Kidney epithelial cell (primary cell): ENCODE measurements at regions not wholly inside any gene's neighbourhood (a gene's known extent, or its start where the extent isn't known, plus 50 kb on each side); places are given as distances from the start of the nearest gene placed in this dataset.
"Not testable (repeated sequence)": the region's sequence is repeated elsewhere in the genome, so short reads cannot be mapped to it uniquely, and the experiment has no call there.

Experiments
- DNase-seq: peaks from one replicate; pipeline ENCODE4 v3.0.0-alpha.2; 2010; ENCODE audit warnings: low read depth
- H3K27me3 ChIP-seq: 2 replicates; pipeline ENCODE4 v1.6.0; 2011; ENCODE audit warnings: low read length; ENCODE audit not compliant: control insufficient read depth, insufficient read depth
- H3K36me3 ChIP-seq: 2 replicates; pipeline ENCODE4 v1.5.1; 2011; ENCODE audit warnings: low read length; ENCODE audit not compliant: control insufficient read depth, insufficient read depth
- H3K4me3 ChIP-seq: 2 replicates; pipeline ENCODE4 v1.5.1; 2011; ENCODE audit warnings: low read depth, mild to moderate bottlenecking, control low read depth, low read length
- TF ChIP-seq, protein P1 (sequence below): IDR thresholded peaks from 2 replicates; pipeline ENCODE4 v1.5.1; 2011; ENCODE audit warnings: mild to moderate bottlenecking, moderate library complexity, low read length, control low read depth, inconsistent platforms; ENCODE audit not compliant: insufficient read depth, poor library complexity, severe bottlenecking

DNA sequence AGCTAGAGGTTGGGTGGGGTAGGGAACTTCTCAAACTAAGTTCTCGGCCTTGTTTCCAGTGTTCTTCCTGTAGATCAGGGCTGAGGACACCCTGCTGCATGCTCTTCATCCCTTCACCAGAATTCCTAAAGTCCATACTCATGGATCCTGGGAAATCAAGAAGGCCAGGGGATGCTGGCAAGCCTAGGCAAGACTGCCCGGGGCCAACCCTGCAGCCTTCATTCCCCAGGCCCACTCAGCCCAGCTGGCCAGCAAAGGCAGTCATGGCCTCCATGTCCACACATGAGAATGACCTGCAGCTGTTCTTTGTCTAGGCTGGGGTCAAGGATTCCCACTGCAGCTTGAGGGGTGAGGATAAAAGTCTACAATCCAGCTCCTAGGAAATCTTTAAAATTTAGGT is 109.3 kb upstream of the ETV6 start:
- no peaks in the 10 kb centered on the region for H3K27me3 ChIP-seq
- DNase-seq: no peak
- TF ChIP-seq, protein P1, sequence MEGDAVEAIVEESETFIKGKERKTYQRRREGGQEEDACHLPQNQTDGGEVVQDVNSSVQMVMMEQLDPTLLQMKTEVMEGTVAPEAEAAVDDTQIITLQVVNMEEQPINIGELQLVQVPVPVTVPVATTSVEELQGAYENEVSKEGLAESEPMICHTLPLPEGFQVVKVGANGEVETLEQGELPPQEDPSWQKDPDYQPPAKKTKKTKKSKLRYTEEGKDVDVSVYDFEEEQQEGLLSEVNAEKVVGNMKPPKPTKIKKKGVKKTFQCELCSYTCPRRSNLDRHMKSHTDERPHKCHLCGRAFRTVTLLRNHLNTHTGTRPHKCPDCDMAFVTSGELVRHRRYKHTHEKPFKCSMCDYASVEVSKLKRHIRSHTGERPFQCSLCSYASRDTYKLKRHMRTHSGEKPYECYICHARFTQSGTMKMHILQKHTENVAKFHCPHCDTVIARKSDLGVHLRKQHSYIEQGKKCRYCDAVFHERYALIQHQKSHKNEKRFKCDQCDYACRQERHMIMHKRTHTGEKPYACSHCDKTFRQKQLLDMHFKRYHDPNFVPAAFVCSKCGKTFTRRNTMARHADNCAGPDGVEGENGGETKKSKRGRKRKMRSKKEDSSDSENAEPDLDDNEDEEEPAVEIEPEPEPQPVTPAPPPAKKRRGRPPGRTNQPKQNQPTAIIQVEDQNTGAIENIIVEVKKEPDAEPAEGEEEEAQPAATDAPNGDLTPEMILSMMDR: no peak
- H3K36me3 ChIP-seq: no peaks in the 10 kb centered on the region
- H3K4me3 ChIP-seq: no peak overlapping the region

DNA sequence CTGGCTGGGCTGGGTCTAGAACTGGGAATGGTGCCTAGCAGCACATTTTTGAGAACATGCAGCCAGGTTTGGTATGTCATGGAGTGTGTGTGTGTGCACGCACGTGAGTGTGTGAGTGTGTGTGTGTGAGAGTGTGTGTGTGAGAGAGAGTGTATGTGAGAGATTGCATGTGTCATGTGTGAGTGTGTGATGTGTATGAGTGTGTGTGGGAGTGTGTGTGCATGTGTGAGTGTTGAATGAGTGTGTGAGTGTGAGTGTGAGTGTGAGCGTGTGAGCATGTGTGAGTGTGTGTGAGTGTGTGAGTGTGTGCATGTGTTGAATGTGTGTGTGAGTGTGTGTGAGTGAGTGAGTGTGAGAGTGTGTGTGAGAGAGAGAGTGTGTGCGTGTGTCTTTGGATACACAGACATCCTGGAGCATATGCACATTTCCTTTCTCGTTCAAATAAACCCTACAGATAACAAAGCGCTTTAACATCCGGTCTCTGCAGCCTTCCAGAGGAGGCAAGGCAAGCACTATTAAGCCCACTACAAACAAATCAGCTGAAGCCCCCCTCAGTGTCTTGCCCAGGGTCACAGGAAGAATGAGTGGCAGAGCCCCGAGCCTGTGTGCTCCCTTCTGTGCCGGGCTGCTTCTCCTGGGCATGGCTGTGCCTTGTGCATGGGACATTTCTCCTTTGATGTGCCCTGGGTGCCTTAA is 108.7 kb upstream of the ETV6 start:
- DNase-seq: no peak
- TF ChIP-seq, protein P1: no peak
- Histone ChIP-seq H3K36me3 (no peaks in the 10 kb centered on the region), H3K4me3 (no peak overlapping the region), H3K27me3 (no peaks in the 10 kb centered on the region)

DNA sequence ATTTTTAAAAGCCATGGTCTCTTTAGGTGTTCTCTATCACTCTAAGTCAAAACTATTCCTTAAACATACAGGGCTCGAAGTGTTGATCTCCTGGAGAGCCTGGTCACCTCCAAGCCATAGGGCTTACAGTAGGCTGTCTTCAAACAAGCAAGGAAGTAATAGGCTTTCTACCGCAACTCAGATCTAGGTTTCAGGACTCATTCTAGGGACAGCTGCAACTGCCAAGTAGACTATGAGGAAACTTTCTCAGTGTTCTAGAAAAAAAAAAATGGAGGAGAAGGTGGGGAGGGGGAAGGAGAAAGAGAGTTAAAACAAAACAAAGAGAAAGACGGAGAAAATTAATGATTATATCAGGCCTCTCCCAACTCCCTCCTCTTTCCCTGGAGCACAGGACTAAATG is 106.9 kb upstream of the ETV6 start:
- Histone ChIP-seq H3K4me3 (no peak overlapping the region), H3K27me3 (no peaks in the 10 kb centered on the region), H3K36me3 (no peaks in the 10 kb centered on the region)
- TF ChIP-seq, protein P1: no peak
- no peak for DNase-seq

DNA sequence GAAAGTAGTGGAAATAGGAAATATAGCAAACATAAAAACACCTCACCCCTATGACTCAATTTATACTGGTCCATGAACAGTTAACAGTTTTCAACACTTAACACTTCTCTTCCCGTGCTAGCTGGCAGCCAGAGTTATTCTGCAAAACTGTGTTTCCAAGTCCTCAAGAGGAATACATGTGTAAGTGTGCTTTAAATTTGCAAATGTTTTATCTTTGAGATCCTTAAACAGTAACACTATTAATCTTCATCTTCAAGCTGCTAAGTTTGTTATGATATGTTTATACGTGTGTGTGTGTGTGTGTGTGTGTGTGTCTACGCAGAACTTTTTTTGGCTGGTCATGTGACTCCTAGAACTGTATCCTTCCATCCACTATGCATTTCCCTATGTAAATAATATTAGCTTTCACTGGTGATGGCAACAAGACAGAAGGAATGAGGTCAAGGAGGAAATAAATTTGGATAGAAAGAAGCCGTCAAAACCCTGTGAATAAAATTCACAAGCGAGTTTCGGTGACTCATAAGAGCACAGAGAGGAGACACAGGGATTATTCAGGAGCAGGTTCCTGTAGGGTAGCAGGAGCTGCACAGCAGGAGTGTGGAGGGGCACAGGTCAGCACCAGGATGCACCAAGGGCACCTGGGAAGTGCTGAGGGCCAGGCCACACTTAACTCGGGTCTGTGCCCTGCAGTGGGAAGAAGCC is 105.9 kb upstream of the ETV6 start:
- TF ChIP-seq, protein P1: no peak
- Histone ChIP-seq H3K27me3 (no peaks in the 10 kb centered on the region), H3K36me3 (no peaks in the 10 kb centered on the region), H3K4me3 (no peak overlapping the region)
- DNase-seq: no peak

DNA sequence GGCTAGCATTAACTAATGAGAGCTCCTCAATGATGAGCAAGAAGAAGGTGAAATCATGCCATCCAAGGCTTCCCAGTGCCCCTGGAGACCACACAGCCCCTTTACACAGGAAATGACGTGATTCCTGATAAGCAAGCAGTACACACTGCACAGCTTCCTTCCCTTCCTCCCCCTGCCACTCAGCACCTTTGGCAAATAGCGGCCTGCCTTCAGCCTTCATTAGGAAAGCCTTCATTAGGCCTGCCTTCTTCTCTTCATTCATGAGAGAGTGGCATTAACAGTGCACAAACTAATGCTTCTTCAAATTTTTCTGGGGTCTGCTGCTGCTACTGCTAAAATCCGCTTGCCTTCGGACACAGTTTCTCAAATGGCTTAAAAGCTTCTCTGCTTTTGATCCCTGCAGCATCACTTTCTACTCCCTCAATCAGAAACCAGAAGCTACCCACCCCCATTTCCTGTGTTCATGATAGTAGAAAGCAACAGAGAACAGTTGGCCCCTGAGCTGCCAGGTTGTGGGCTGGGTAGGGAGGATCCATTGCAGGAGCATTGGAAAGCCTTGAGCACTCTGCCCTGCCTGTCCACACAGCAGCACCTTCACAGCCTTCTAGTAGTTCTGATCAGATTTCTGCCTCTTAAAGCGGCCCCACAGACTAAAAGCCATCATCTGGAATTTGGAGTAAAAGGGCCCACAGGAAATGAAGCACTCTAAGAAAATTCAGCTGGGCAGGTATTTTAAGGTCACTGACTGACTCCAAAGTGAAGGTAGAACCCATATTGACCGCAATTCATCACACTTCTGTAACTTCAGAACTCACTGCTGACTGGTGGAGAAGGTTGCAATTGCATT is 103.8 kb upstream of the ETV6 start:
- no peak for DNase-seq
- TF ChIP-seq, protein P1: no peak

DNA sequence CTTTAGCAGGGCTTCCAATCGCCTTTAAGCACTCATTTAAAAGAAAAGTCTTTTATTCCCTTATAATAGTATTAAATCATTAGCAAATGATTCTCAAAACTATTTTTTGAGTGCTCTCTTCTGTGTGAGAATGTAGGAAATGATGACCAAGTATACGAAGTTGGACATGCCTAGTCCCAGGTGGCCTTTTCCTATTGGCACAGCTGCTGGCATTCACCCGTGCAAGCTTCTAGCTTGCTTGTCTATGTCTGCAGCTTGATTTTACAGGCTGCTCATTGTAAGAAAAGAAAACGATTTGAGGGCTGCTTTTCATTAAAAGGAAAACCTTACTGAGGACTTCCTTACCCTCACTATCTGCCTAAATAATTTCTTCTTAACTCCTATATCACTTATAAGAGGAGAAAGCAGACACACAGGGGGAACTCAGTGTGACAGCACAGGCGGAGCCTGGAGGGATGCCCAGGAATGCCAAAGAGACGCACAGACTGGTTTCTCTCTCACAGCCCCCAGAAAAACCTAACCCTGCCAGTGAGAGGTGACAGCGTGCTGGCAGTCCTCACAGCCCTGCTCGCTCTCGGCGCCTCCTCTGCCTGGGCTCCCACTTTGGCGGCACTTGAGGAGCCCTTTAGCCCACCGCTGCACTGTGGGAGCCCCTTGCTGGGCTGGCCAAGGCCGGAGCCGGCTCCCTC is 102.7 kb upstream of the ETV6 start:
- not testable (repeated sequence) for H3K27me3 ChIP-seq, H3K36me3 ChIP-seq, DNase-seq
- peak overlapping the region; percentile 40 for H3K4me3 ChIP-seq

More for the DNA sequence above, 103.8 kb upstream of the ETV6 start:
- H3K4me3 ChIP-seq: no peak overlapping the region
- H3K36me3 ChIP-seq: no peaks in the 10 kb centered on the region
- H3K27me3 ChIP-seq: no peaks in the 10 kb centered on the region

DNA sequence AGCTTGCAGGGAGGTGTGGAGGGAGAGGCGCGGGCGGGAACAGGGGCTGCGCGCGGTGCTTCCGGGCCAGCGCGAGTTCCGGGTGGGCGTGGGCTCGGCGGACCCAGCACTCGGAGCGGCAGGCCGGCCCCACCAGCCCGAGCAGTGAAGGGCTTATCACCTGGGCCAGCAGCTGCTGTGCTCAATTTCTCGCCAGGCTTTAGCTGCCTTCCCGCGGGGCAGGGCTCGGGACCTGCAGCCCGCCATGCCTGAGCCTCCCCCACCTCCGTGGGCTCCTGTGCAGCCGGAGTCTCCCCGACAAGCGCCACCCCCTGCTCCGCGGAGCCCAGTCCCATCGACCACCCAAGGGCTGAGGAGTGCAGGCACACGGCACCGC is 102.2 kb upstream of the ETV6 start:
- H3K36me3 ChIP-seq, H3K27me3 ChIP-seq, DNase-seq: not testable (repeated sequence)
- H3K4me3 ChIP-seq: peak overlapping the region; percentile 40
